K562 (cell line): ENCODE measurements at regions not wholly inside any gene's neighbourhood (a gene's known extent, or its start where the extent isn't known, plus 50 kb on each side); places are given as distances from the start of the nearest gene placed in this dataset.
A peak's percentile ranks its signal among the peaks of the same experiment; 100 is the strongest.

ENCODE experiments used
- CREB1 ChIP-seq, 2 experiments: sonication (generic) in 1 of 2; formaldehyde crosslinking in 1 of 2; IDR thresholded peaks; 2 replicates each; pipeline versions ENCODE4 v1.6.1 to v1.8.0; 2012 to 2022; ENCODE audit warnings: inconsistent platforms in 1 of 2, mild to moderate bottlenecking in 1 of 2, missing genetic modification reagents in 1 of 2, moderate library complexity in 1 of 2
- EGR1 ChIP-seq: fragments of 450-650 bp; conservative IDR thresholded peaks from 2 replicates; pipeline ENCODE4 v1.6.1; 2017; ENCODE audit warnings: mild to moderate bottlenecking
- FOXP1 ChIP-seq: sonication (generic); formaldehyde crosslinking; IDR thresholded peaks from 2 replicates; pipeline ENCODE4 v1.8.0; 2022; ENCODE audit warnings: mild to moderate bottlenecking, missing genetic modification reagents
- GATAD2A ChIP-seq: fragments of 450-650 bp; IDR thresholded peaks from 2 replicates; pipeline ENCODE4 v1.6.1; 2017
- NR4A1 ChIP-seq, 2 experiments: fragments of 250-450 bp in 1 of 2; fragments of 450-650 bp in 1 of 2; sonication (Bioruptor Pico) in 1 of 2; IDR thresholded peaks; 2 replicates each; pipeline versions ENCODE4 v1.4.0 to v1.6.1; 2016 to 2020; ENCODE audit warnings: mild to moderate bottlenecking in 2 of 2, missing compliant biosample characterization in 1 of 2, missing genetic modification characterization in 1 of 2, moderate library complexity in 1 of 2
- NRF1 ChIP-seq, 2 experiments: fragments of 450-650 bp; IDR thresholded peaks in 1 of 2; conservative IDR thresholded peaks in 1 of 2; 2 replicates each; pipeline ENCODE4 v1.6.1; 2014; ENCODE audit warnings: mild to moderate bottlenecking in 2 of 2
- PCBP1 ChIP-seq: fragments of 200-400 bp; formaldehyde crosslinking; IDR thresholded peaks from 2 replicates; pipeline ENCODE4 v1.6.1; 2018; ENCODE audit warnings: mild to moderate bottlenecking, low read depth, low read length; ENCODE audit not compliant: poor library complexity, severe bottlenecking
- RFX1 ChIP-seq: fragments of 450-650 bp; IDR thresholded peaks from 2 replicates; pipeline ENCODE4 v1.6.1; 2016; ENCODE audit warnings: mild to moderate bottlenecking, moderate library complexity
- SAP30 ChIP-seq: fragments of 200-600 bp; sonication (generic); IDR thresholded peaks from 2 replicates; pipeline ENCODE4 v1.6.1; 2012; ENCODE audit warnings: borderline replicate concordance, low read depth, mild to moderate bottlenecking, moderate library complexity, low read length, control low read depth, inconsistent platforms; ENCODE audit not compliant: insufficient read depth, poor library complexity, severe bottlenecking
- SIN3A ChIP-seq, 2 experiments: fragments of 150-350 bp in 1 of 2; IDR thresholded peaks; 2 replicates each; pipeline ENCODE4 v1.6.1; 2011 to 2016; ENCODE audit warnings: borderline replicate concordance in 2 of 2, low read depth in 2 of 2, low read length in 2 of 2, mild to moderate bottlenecking in 2 of 2, moderate library complexity in 2 of 2; ENCODE audit not compliant: control insufficient read depth in 1 of 2
- TEAD4 ChIP-seq, 2 experiments: sonication (generic) in 1 of 2; formaldehyde crosslinking in 1 of 2; IDR thresholded peaks; 2 replicates each; pipeline versions ENCODE4 v1.6.1 to v1.8.0; 2012 to 2022; ENCODE audit warnings: borderline replicate concordance in 1 of 2, inconsistent platforms in 1 of 2, low read length in 1 of 2, mild to moderate bottlenecking in 1 of 2, missing genetic modification reagents in 1 of 2
- ZNF696 ChIP-seq: fragments of 250-450 bp; sonication (Bioruptor Pico); conservative IDR thresholded peaks from 2 replicates; pipeline ENCODE4 v1.4.0; 2020; ENCODE audit warnings: mild to moderate bottlenecking, moderate library complexity
- TF ChIP-seq, protein P1 (sequence below): fragments of 250-450 bp; sonication (Bioruptor Pico); IDR thresholded peaks from 2 replicates; pipeline ENCODE4 v1.8.0; 2022; ENCODE audit warnings: inconsistent platforms, mild to moderate bottlenecking, moderate library complexity, borderline replicate concordance
- TF ChIP-seq, protein P2 (sequence below): fragments of 150-350 bp; IDR thresholded peaks from 2 replicates; pipeline ENCODE4 v1.6.1; 2014; ENCODE audit warnings: low read depth, mild to moderate bottlenecking, low read length, borderline replicate concordance
- TF ChIP-seq, protein P3 (sequence below): fragments of 450-650 bp; IDR thresholded peaks from 2 replicates; pipeline ENCODE4 v1.7.0; 2016; ENCODE audit warnings: borderline replicate concordance
- TF ChIP-seq, protein P4 (sequence below): fragments of 450-650 bp; formaldehyde crosslinking; IDR thresholded peaks from 2 replicates; pipeline ENCODE4 v1.4.0; 2022; ENCODE audit warnings: missing genetic modification characterization

DNA sequence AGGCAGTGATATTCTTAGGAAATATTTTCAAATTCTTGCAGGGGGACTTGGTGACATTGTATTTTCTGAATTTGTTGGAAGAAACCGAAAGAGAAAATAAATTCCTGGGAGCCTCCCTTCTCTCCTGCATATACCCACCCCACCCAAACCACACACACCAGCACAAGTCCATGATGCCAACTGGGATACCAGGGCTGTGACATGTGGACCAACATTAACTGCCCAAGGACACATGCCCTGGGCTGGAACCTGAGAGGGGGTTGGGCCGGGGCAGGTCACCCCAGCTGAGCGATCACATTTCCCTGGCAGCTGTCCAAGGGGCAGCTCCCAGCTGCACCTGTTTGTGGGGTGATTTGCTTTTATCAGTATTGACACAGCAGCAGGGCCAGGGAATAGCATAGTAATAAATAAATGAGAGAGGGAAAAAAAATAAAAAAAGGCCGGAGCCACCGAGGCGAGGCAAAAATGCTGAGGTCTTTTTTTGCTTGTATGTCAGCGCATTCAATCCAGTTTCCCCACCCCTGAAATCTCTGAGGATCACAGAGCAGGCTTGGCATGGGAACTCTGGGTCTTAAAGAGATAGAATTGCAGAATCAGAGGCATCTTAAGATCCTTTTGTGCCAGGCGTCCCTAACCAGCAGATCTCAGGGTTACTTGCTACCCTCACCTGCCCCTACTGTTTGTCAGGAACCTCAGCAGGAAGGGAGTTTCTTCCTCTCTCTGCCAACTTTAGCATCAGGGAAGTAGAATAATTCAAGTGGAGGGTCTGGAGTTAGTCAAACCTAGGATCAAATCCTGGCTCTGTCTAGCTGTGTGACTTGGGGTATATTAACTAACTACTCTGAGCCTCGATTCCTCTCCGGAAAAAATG is 66.5 kb upstream of the PIM1 start (continued):
- peak; percentile 64; the same call in 1 of the 2 replicates for TF ChIP-seq GATAD2A
- no peak for TF ChIP-seq EGR1
- peak; percentile 98 for TF ChIP-seq TEAD4 (IDR thresholded peaks at IDR 0.05; ENCODE audit: low read length)
- TF ChIP-seq TEAD4 (CRISPR knock-in tag; IDR thresholded peaks at IDR 0.05; ENCODE audit: borderline replicate concordance) = no peak
- TF ChIP-seq, protein P1, sequence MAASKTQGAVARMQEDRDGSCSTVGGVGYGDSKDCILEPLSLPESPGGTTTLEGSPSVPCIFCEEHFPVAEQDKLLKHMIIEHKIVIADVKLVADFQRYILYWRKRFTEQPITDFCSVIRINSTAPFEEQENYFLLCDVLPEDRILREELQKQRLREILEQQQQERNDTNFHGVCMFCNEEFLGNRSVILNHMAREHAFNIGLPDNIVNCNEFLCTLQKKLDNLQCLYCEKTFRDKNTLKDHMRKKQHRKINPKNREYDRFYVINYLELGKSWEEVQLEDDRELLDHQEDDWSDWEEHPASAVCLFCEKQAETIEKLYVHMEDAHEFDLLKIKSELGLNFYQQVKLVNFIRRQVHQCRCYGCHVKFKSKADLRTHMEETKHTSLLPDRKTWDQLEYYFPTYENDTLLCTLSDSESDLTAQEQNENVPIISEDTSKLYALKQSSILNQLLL (CRISPR knock-in tag) = no peak
- TF ChIP-seq PCBP1 = no peak
- TF ChIP-seq NRF1 (conservative IDR thresholded peaks at IDR 0.05 in 1 of 2, IDR thresholded peaks at IDR 0.05 in 1 of 2) = peak in 1 of 2 experiments; percentile 8; a peak in 2 of 4 replicates
- TF ChIP-seq, protein P2, sequence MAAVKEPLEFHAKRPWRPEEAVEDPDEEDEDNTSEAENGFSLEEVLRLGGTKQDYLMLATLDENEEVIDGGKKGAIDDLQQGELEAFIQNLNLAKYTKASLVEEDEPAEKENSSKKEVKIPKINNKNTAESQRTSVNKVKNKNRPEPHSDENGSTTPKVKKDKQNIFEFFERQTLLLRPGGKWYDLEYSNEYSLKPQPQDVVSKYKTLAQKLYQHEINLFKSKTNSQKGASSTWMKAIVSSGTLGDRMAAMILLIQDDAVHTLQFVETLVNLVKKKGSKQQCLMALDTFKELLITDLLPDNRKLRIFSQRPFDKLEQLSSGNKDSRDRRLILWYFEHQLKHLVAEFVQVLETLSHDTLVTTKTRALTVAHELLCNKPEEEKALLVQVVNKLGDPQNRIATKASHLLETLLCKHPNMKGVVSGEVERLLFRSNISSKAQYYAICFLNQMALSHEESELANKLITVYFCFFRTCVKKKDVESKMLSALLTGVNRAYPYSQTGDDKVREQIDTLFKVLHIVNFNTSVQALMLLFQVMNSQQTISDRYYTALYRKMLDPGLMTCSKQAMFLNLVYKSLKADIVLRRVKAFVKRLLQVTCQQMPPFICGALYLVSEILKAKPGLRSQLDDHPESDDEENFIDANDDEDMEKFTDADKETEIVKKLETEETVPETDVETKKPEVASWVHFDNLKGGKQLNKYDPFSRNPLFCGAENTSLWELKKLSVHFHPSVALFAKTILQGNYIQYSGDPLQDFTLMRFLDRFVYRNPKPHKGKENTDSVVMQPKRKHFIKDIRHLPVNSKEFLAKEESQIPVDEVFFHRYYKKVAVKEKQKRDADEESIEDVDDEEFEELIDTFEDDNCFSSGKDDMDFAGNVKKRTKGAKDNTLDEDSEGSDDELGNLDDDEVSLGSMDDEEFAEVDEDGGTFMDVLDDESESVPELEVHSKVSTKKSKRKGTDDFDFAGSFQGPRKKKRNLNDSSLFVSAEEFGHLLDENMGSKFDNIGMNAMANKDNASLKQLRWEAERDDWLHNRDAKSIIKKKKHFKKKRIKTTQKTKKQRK = no peak
- peak; percentile 69 to 88; a peak in 2 of 4 replicates for TF ChIP-seq SIN3A (IDR thresholded peaks at IDR 0.05; ENCODE audit: borderline replicate concordance in 2 of 2, control insufficient read depth in 1 of 2, low read depth in 2 of 2, low read length in 2 of 2)
- TF ChIP-seq RFX1 = no peak
- peak; percentile 71 for TF ChIP-seq CREB1 (IDR thresholded peaks at IDR 0.05)
- peak; percentile 55; the same call in 1 of the 2 replicates for TF ChIP-seq CREB1 (CRISPR knock-in tag; IDR thresholded peaks at IDR 0.05)
- TF ChIP-seq ZNF696 = no peak
- 0 out of 2 replicates have a peak, but pooled peaks have one; percentile 34 for TF ChIP-seq NR4A1 (CRISPR knock-in tag; IDR thresholded peaks at IDR 0.05)
- TF ChIP-seq NR4A1 (tag; IDR thresholded peaks at IDR 0.05) = peak; percentile 96
- TF ChIP-seq, protein P3, sequence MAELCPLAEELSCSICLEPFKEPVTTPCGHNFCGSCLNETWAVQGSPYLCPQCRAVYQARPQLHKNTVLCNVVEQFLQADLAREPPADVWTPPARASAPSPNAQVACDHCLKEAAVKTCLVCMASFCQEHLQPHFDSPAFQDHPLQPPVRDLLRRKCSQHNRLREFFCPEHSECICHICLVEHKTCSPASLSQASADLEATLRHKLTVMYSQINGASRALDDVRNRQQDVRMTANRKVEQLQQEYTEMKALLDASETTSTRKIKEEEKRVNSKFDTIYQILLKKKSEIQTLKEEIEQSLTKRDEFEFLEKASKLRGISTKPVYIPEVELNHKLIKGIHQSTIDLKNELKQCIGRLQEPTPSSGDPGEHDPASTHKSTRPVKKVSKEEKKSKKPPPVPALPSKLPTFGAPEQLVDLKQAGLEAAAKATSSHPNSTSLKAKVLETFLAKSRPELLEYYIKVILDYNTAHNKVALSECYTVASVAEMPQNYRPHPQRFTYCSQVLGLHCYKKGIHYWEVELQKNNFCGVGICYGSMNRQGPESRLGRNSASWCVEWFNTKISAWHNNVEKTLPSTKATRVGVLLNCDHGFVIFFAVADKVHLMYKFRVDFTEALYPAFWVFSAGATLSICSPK = no peak
- peak; percentile 52; the same call in 1 of the 2 replicates for TF ChIP-seq FOXP1
- TF ChIP-seq, protein P4, sequence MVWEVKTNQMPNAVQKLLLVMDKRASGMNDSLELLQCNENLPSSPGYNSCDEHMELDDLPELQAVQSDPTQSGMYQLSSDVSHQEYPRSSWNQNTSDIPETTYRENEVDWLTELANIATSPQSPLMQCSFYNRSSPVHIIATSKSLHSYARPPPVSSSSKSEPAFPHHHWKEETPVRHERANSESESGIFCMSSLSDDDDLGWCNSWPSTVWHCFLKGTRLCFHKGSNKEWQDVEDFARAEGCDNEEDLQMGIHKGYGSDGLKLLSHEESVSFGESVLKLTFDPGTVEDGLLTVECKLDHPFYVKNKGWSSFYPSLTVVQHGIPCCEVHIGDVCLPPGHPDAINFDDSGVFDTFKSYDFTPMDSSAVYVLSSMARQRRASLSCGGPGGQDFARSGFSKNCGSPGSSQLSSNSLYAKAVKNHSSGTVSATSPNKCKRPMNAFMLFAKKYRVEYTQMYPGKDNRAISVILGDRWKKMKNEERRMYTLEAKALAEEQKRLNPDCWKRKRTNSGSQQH (CRISPR knock-in tag) = 0 out of 2 replicates have a peak, but pooled peaks have one; percentile 62
- TF ChIP-seq SAP30 = no peak
